HL-60 (cell line): ENCODE measurements at regions not wholly inside any gene's neighbourhood (a gene's known extent, or its start where the extent isn't known, plus 50 kb on each side); places are given as distances from the start of the nearest gene placed in this dataset.
"Not testable (repeated sequence)": the region's sequence is repeated elsewhere in the genome, so short reads cannot be mapped to it uniquely, and the experiment has no call there.

Experiments used
- DNase-seq, 2 experiments: peaks; one replicate each; pipeline ENCODE4 v3.0.0-alpha.2; 2010 to 2020; ENCODE audit warnings: low read depth in 1 of 2, low spot score in 1 of 2
- H3K27ac ChIP-seq: fragments of 250-450 bp; sonication (Bioruptor Pico); replicated peaks from 2 replicates; pipeline ENCODE4 v1.5.1; 2020; ENCODE audit warnings: mild to moderate bottlenecking, moderate library complexity
- H3K27me3 ChIP-seq: fragments of 250-450 bp; sonication (Bioruptor Pico); 2 replicates; pipeline ENCODE4 v1.5.1; 2021; ENCODE audit warnings: mild to moderate bottlenecking, moderate library complexity; ENCODE audit not compliant: insufficient read depth, poor library complexity, severe bottlenecking
- H3K4me3 ChIP-seq: replicated peaks from 2 replicates; pipeline ENCODE4 v1.5.1; 2011; ENCODE audit warnings: mild to moderate bottlenecking, control low read depth, low read length; ENCODE audit not compliant: insufficient read depth

DNA sequence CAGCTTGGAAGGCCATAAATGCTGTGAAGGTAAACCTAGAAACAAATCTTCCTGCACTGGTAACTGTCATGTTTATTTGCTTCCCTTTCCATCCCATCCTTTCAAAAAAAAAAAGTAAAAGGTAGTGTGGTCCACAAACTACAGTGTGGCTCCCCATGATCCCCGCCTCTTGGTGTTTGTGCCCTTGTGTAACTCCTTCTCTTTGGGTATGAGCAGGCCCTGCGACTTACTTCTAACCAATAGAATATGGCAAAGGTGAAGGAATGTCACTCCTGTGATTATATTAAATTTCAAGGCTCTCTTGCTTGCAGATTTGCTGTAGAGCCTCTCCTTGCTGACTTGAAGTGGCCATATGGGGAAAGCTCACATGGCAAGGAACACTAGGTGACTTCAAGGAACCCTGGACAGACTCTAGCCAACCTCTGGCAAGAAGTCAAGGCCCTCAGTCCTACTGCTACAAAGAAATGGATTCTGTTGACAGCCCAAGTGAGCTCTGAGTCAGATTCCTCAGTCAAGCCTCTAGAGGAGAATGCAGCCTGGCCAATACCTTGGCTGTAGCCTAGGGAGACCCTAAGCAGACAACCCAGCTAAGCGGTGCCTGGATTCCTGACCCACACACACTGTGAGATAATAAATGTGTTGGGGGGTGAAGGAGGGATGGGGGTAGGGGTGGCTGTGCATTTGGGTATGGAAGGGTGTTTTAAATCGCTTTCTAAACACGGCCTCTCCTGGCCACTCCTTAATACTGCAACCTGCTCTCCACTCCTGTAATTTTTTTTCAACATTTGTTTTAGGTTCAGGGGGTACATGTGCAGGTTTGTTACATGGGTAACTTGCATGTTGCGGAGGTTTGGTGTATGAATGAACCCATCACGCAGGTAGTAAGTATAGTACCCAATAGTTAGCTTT, 115.0 kb upstream of the NBPF9 start:
- not testable (repeated sequence) for DNase-seq, H3K27me3 ChIP-seq, H3K27ac ChIP-seq, H3K4me3 ChIP-seq

DNA sequence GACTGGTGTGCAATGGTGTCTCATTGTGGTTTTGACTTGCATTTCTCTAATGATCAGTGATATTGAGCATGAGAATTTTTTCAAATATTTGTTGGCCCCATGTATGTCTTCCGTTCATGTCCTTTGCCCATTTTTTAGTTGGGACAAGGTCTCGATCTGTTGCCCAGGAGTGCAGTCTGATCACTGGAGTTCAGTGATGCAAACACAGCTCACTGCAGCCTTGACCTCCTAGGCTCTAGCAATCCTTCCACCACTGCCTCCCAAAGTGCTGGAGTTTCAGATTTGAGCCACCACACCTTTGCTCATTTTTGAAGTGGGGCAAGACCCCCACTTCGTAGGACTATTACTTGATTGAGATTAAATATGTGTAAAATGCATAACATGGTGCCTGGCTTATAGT, 116.2 kb upstream of the NBPF9 start:
- not testable (repeated sequence) for DNase-seq, H3K4me3 ChIP-seq, H3K27ac ChIP-seq, H3K27me3 ChIP-seq

DNA sequence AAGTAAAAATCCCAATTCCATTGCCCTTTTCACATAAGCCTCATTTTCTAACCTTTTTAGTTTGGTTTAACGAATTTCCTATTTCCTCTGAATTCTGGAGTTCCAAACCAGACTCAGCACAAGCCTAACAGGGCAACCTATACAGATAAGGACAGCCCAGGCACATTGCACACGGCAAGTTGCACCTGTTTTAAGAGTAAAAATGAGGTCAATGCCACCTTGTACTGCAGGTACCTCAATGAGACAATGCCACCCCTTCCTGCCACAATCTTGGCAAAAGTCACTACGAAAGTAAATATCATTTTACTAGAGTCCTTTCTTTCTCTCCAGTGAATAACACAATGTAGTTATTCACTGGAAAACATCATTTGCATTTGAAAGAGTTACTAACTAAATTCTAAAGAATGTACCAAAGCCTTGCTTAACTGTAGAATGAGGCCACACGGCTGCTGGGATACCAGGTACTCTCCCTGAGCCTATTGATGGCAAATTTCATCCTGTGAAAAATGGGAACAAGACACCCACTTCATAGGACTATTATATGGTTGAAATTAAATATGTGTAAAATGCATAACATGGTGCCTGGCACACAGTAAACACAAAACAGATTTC, 117.2 kb upstream of the NBPF9 start:
- not testable (repeated sequence) for DNase-seq, H3K27me3 ChIP-seq, H3K27ac ChIP-seq, H3K4me3 ChIP-seq

DNA sequence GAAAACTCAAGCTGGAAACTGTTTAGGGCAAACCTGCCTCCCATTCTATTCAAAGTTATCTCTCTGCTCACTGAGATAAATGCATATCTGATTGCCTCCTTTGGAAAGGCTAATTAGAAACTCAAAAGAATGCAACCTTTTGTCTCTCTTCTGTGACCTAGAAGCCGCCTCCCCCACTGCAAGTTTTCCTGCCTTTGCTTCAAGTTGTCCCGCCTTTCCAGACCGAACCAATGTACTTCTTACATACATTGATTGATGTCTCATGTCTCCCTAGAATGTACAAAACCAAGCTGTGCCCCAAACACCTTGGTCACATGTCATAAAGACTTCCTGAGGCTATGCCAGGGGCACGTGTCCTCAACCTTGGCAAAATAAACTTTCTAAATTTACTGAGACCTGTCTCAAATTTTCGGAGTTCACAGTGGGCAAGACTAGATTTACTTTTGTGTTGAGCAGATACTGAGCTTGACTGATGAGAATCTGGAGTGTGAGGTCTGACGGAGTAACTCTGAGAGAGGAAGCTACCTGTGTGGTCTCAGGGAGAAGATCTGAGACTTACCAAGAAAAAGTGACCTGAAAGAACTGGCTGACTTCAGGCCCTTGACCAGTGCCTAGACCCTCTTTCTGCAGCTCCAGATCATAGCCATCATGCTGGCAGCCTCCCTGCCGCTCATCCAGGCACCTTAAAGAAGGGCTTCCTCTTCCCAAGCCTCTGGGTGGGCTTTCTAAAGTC, 124.7 kb upstream of the NBPF9 start:
- not testable (repeated sequence) for DNase-seq, H3K4me3 ChIP-seq, H3K27ac ChIP-seq, H3K27me3 ChIP-seq

DNA sequence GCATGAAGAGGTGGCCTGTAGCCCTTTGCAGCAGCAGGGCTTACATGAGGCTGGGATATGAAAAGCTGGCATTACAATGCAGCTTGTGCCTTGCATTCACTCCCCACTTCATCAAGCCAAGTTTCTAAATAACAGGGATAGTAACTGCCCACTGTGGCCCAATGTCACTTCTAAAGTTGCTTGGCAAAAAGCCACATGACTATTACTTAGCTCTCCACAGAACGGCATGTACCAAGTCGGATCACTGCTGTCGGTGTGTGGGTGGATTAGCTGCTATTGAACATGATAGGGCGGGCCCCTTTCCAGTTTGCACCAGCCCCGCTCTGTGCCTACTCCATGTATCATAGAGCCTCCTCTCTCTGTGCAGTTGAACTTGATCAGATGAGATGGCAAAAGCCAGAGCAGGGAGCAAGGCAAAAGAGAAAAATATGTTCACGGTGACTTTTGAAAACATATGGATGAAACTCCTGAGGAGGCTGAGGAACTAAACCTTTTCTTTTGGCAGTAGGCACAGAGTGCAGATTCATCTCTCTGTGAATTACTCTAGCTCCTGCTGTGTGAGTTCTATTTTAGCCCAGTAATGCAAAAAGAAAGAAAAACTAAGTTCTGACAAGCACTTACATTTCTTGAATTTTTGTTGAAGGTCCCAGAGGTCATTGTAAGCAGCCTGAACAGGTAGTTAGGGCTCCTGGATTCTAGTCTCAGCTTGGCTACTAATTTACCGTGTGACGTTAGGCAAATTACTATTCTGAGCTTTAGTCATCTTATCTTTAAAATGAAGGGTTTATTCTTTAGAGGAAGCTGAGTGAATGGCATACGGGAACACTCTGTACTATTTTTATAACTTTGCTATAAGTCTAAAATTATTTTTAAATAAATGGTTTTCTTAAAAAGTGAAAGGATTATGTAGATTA, 125.6 kb upstream of the NBPF9 start:
- DNase-seq, H3K27me3 ChIP-seq, H3K4me3 ChIP-seq, H3K27ac ChIP-seq: not testable (repeated sequence)

DNA sequence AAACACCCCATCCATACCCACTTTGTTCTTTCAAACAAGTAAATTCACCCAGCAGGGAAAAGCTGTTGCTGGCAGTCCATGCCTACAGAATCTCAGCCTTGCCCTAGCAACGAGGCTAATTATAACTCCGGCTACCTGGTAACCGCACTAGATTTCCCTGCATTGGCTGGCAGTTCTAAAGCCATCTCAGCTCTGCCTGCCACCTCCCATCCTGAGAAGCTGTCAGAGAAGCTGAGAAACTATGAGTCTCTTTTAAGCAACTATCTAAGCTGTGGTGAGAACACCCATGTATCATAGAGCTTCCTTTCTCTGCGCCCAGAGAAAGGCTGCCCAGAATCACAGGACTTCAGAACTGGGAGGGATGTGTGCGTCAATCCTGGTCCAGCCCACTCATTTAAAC, 126.5 kb upstream of the NBPF9 start:
- DNase-seq, H3K27ac ChIP-seq, H3K27me3 ChIP-seq, H3K4me3 ChIP-seq: not testable (repeated sequence)

DNA sequence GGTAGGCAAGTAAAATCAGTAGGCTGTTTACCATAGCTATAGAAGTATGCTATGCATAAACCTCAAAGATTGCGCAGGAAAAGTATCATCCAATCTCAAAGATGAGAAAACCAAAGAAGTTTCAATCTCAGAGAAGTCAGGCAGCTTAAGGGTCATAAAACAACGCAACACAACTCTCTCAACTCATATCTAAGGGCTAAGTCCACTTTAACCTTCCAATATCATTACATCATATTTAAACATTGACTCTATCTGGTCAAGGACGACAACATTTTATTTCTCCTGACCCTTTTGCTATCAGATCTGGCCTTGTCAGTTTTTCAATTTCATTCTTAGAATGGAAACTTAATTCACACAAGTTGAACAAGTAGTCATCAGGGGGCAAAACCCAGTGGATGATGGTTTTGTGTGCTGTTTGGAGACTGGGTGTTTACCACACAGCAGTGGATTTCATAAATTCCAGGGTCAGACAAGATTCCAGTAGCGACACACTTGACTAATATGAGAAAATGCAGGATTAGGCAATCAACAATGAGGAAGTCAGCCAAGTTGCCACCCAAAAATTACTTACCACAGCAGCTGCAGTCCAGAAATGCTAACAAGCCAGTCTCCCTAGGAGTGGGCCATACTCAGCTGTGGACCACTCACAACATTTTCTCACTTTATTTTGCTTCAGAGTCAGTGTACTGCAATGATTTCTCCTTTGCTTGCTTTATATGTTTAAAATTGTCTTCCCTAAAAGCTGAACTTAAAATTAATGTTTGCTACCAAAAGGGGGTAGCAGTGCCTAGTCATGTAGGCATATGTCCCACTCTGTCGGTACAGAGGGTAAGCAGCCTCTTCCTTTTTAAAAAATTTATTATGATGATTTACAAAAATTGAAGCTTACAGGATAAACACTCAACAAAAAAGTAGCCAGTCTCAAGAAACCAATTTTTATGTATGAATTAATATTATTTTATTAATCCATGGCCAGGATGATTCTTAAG, 131.9 kb upstream of the NBPF9 start:
- not testable (repeated sequence) for H3K27ac ChIP-seq, DNase-seq, H3K4me3 ChIP-seq, H3K27me3 ChIP-seq

DNA sequence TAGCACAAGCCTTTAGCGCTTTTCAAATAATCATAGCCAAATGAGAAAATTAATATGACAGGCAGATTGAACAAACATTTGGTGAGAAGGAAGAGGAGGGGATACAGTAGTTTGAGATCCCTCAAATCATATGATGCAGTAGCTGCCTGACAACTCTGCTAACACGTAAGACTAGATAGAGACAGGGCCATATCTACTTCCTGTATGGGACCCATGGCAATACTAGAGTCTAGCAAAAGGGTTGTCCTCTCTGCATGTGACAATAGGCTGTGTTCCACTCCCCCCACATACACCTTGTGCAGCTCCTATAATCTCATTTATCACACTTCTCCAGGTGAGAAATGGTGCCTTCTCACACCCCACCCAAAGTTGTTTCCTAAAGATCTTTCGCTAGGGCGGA, 134.2 kb upstream of the NBPF9 start:
- H3K27me3 ChIP-seq, H3K27ac ChIP-seq, H3K4me3 ChIP-seq, DNase-seq: not testable (repeated sequence)

DNA sequence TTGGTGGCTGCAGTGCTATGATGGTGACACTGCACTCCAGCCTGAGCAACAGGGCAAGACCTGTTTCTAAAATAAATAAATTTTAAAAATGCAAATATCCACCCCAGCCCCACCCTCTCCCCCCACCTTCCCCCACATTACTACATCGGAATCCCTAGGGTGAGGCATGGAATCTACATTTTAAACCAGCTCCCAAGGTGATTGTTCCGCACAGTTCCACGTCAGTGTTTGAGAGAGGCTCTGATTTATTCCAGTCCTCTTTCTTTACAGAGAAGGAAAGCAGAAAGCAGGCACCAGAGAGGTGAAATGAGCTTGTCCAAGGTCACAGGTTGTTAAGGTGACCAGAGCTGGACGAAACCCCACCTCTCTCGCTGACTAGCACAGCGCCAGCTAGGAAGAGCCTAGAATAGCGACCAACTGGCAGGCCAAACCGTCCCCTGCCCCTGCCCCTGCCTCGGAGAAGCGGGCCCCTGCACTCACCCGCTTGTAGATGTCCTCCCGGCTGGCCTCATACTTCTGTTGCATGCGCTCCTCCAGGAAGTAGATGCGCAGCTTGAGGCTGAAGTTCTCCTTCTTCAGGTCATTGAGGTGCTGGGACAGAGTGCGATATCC, 136.7 kb upstream of the NBPF9 start:
- H3K27me3 ChIP-seq, DNase-seq, H3K4me3 ChIP-seq, H3K27ac ChIP-seq: not testable (repeated sequence)

DNA sequence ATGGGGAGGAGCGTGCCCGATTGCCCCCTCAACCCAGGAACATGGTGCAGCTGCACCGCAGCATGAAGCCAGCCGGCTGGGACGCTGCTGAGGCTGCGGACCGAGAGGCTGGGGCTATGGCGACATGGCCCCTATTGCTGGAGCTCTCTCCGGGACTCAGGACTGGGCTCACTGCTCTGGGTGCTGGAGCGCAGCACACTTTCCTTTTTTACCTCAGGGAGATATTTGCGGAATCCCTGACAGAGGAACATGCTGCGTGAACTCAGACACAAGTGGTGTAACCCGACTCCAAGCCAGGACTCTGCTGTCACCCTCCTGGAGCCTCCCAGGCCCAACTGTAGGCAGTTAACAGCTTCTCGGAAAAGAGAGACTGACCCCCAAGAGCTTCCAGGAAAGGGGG, 137.2 kb upstream of the NBPF9 start:
- not testable (repeated sequence) for H3K27me3 ChIP-seq, DNase-seq, H3K4me3 ChIP-seq, H3K27ac ChIP-seq

DNA sequence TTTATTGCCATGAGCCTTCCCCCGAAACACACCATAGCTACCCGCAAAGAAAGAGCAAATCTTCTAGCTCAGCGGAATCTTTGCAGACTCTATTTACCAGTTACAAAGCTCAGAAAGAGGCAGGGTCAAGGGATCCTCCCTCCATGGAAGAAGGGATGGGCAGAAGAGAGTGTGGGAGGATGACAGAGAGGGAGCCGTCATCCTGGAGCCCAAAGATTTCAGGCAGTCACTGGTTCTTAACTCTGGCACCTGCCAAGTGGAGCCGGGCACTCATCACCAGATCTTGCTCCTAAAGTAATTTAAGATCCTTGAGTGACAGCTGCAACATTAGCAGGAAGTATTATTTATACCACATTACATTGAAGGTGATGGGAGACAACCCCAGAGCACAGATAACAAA, 137.9 kb upstream of the NBPF9 start:
- not testable (repeated sequence) for H3K27me3 ChIP-seq, DNase-seq, H3K27ac ChIP-seq

DNA sequence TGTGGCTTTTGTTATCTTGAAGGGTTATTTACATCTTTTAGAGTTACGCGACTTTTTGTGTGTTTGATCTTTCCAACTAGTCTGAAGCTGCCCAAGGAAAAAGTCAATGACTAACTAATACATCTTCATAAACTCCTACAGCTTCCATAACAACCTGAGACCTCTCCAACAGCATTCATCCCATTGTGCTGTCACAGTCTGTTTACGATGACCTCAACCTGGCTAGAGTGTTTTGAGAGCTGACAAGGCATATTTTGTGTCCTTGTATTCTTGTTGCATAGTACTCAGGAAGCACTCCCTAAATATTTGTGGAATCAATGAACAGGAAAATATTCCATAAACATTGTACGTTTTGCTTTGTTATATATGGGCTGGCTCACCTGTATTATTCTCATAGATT, 140.2 kb upstream of the NBPF9 start:
- H3K27me3 ChIP-seq, DNase-seq, H3K4me3 ChIP-seq, H3K27ac ChIP-seq: not testable (repeated sequence)

More for the DNA sequence above, 137.9 kb upstream of the NBPF9 start:
- not testable (repeated sequence) for H3K4me3 ChIP-seq

DNA sequence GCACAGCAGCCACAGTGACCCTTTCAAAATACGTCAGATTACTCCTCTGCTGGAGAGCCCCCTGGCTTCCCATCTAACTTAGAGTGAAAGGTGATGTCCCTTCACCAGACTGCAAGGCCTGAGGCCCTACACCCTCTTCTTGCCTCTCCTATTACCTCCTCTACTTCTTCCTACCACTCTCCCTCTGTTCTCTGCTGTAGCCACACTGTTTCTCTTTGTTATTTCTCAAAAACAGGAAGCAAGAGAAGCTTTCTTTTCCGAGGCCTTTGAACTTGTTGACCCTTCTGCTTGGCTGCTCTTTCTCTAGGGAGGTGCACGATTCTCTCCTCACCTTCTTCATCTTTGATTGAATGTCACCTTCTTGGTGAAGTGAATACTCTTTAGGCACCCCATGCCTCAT, 141.3 kb upstream of the NBPF9 start:
- not testable (repeated sequence) for H3K27me3 ChIP-seq, H3K4me3 ChIP-seq, H3K27ac ChIP-seq, DNase-seq
